GM21619 (cell line): ENCODE measurements at regions not wholly inside any gene's neighbourhood (a gene's known extent, or its start where the extent isn't known, plus 50 kb on each side); places are given as distances from the start of the nearest gene placed in this dataset.

Experiments
- ATAC-seq: cut with Tn5 transposase; IDR thresholded peaks from one replicate; pipeline ENCODE4 v1.9.1; 2021; ENCODE audit not compliant: unreplicated experiment

- no peak for ATAC-seq
Observed at GRCh38 chr1:201764166-201764565, 64.8 kb upstream of the IPO9 start.

GRCh38 chr1:201764579-201764978, 64.4 kb upstream of the IPO9 start:
- no peak for ATAC-seq

- ATAC-seq = no peak
Observed at GRCh38 chr1:201766131-201766866, 62.7 kb upstream of the IPO9 start.

- ATAC-seq = no peak
Observed at GRCh38 chr1:201767339-201767738, 61.6 kb upstream of the IPO9 start.

- no peak for ATAC-seq
Observed at GRCh38 chr1:201769072-201769471, 59.9 kb upstream of the IPO9 start.

- no peak for ATAC-seq
Observed at GRCh38 chr1:201769966-201770365, 59.0 kb upstream of the IPO9 start.

- ATAC-seq = no peak
Observed at GRCh38 chr1:201771466-201771865, 57.5 kb upstream of the IPO9 start.

GRCh38 chr1:201772178-201772577, 56.8 kb upstream of the IPO9 start:
- ATAC-seq = no peak

- ATAC-seq = no peak
Observed at GRCh38 chr1:201773764-201774163, 55.2 kb upstream of the IPO9 start.

GRCh38 chr1:201774224-201774982, 54.6 kb upstream of the IPO9 start:
- ATAC-seq = no peak

- no peak for ATAC-seq
Observed at GRCh38 chr1:201774983-201775344, 54.0 kb upstream of the IPO9 start.

GRCh38 chr1:201775380-201775779, 53.6 kb upstream of the IPO9 start:
- no peak for ATAC-seq

GRCh38 chr1:201778279-201779065, 50.5 kb upstream of the IPO9 start:
- no peak for ATAC-seq
